Transverse colon (tissue), 3 donors: ENCODE measurements at regions not wholly inside any gene's neighbourhood (a gene's known extent, or its start where the extent isn't known, plus 50 kb on each side); places are given as distances from the start of the nearest gene placed in this dataset.

ENCODE experiments used
- CTCF ChIP-seq, 5 experiments: fragments of 200-600 bp in 3 of 5; fragments of 450-650 bp in 2 of 5; sonication (generic) in 3 of 5; IDR thresholded peaks; 1 replicate in 2 of 5; 2 replicates in 3 of 5; pipeline ENCODE4 v1.5.1; 2016 to 2017; ENCODE audit warnings: antibody characterized with exemption in 5 of 5, inconsistent platforms in 3 of 5, mild to moderate bottlenecking in 2 of 5, moderate library complexity in 1 of 5
- EP300 ChIP-seq: sonication (generic); formaldehyde crosslinking; IDR thresholded peaks from one replicate; pipeline ENCODE4 v1.6.1; 2017; ENCODE audit warnings: antibody characterized with exemption, low read depth
- POLR2A ChIP-seq: fragments of 450-650 bp; IDR thresholded peaks from one replicate; pipeline ENCODE4 v1.6.1; 2016; ENCODE audit warnings: antibody characterized with exemption, mild to moderate bottlenecking, moderate library complexity

DNA sequence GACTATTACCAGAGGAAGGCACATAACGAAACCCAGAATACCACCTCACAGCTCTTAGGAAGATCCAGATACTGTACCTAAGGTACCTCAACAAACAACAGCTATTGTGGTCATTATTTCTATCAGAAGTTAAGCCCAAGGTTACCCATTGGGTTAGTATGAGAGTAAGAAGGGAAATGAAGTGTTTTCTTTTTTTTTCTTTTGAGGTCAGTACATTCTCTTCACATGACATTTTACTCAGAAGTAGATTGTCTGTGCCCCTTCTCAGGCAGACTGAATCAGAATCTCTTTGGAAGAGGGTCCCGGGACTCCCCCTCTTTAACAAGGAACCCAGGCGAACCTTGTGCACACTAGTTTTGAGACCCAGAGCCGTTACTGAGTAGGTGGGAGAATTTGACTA, 233.7 kb upstream of the CXCR4 start:
- TF ChIP-seq POLR2A (no peak), EP300 (no peak), CTCF (IDR thresholded peaks at IDR 0.05) (no peak)
